ENCODE measurements at regions not wholly inside any gene's neighbourhood (a gene's known extent, or its start where the extent isn't known, plus 50 kb on each side); places are given as distances from the start of the nearest gene placed in this dataset.

DNA sequence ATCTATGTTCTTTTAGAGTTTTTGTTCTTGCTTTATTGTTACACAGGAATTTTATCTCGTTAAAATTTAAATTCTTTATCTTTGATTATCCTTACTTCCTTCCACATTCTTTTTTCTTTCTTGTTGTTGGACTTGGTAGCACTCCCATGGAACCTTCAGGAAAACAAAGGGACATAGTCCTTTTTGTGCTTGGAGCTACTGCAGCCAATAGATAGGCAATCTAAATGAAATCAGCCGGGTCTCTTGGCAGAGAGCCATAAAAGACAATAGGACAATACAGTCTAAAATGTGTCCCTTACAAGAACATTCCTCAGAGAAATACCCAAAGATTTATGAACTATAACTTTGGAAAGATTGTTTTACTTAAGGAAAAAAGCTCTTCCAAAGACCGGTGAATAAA is 548.1 kb upstream of the C9orf72 start:
- TF ChIP-seq, protein P1, sequence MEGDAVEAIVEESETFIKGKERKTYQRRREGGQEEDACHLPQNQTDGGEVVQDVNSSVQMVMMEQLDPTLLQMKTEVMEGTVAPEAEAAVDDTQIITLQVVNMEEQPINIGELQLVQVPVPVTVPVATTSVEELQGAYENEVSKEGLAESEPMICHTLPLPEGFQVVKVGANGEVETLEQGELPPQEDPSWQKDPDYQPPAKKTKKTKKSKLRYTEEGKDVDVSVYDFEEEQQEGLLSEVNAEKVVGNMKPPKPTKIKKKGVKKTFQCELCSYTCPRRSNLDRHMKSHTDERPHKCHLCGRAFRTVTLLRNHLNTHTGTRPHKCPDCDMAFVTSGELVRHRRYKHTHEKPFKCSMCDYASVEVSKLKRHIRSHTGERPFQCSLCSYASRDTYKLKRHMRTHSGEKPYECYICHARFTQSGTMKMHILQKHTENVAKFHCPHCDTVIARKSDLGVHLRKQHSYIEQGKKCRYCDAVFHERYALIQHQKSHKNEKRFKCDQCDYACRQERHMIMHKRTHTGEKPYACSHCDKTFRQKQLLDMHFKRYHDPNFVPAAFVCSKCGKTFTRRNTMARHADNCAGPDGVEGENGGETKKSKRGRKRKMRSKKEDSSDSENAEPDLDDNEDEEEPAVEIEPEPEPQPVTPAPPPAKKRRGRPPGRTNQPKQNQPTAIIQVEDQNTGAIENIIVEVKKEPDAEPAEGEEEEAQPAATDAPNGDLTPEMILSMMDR (IDR thresholded peaks at IDR 0.05) = no peak
- no peak for TF ChIP-seq POLR2A (IDR thresholded peaks at IDR 0.05)

All from thyroid gland (tissue), 4 donors.